ENCODE measurements at regions not wholly inside any gene's neighbourhood (a gene's known extent, or its start where the extent isn't known, plus 50 kb on each side); places are given as distances from the start of the nearest gene placed in this dataset.

GRCh38 chrX:121642415-121642814, 595.0 kb downstream of the GLUD2 start:
- no peaks in the 10 kb centered on the region for H3K4me1 ChIP-seq (ENCODE audit: control insufficient read depth in 4 of 4, insufficient read depth in 4 of 4, low read length in 3 of 4)
- no peak overlapping the region for H3K4me3 ChIP-seq (ENCODE audit: low read depth in 1 of 3, low read length in 3 of 3)
- no peak for DNase-seq (ENCODE audit: low spot score)
- TF ChIP-seq MAX (IDR thresholded peaks at IDR 0.05) (no peak), HNF4G (IDR thresholded peaks at IDR 0.05) (no peak), HNF4A (conservative IDR thresholded peaks at IDR 0.05) (no peak), YY1 (IDR thresholded peaks at IDR 0.05) (no peak), JUND (IDR thresholded peaks at IDR 0.05) (no peak), RAD21 (IDR thresholded peaks at IDR 0.05) (no peak), RXRA (IDR thresholded peaks at IDR 0.05) (no peak), FOXA2 (IDR thresholded peaks at IDR 0.05) (no peak), EGR1 (IDR thresholded peaks at IDR 0.05; ENCODE audit: low read depth in 2 of 2) (no peak), TAF1 (conservative IDR thresholded peaks at IDR 0.05) (no peak), SP1 (IDR thresholded peaks at IDR 0.05) (no peak)
- TF ChIP-seq, protein P1, sequence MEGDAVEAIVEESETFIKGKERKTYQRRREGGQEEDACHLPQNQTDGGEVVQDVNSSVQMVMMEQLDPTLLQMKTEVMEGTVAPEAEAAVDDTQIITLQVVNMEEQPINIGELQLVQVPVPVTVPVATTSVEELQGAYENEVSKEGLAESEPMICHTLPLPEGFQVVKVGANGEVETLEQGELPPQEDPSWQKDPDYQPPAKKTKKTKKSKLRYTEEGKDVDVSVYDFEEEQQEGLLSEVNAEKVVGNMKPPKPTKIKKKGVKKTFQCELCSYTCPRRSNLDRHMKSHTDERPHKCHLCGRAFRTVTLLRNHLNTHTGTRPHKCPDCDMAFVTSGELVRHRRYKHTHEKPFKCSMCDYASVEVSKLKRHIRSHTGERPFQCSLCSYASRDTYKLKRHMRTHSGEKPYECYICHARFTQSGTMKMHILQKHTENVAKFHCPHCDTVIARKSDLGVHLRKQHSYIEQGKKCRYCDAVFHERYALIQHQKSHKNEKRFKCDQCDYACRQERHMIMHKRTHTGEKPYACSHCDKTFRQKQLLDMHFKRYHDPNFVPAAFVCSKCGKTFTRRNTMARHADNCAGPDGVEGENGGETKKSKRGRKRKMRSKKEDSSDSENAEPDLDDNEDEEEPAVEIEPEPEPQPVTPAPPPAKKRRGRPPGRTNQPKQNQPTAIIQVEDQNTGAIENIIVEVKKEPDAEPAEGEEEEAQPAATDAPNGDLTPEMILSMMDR (IDR thresholded peaks at IDR 0.05; ENCODE audit: low read depth, low read length, missing input control), result no peak
- TF ChIP-seq, protein P2, sequence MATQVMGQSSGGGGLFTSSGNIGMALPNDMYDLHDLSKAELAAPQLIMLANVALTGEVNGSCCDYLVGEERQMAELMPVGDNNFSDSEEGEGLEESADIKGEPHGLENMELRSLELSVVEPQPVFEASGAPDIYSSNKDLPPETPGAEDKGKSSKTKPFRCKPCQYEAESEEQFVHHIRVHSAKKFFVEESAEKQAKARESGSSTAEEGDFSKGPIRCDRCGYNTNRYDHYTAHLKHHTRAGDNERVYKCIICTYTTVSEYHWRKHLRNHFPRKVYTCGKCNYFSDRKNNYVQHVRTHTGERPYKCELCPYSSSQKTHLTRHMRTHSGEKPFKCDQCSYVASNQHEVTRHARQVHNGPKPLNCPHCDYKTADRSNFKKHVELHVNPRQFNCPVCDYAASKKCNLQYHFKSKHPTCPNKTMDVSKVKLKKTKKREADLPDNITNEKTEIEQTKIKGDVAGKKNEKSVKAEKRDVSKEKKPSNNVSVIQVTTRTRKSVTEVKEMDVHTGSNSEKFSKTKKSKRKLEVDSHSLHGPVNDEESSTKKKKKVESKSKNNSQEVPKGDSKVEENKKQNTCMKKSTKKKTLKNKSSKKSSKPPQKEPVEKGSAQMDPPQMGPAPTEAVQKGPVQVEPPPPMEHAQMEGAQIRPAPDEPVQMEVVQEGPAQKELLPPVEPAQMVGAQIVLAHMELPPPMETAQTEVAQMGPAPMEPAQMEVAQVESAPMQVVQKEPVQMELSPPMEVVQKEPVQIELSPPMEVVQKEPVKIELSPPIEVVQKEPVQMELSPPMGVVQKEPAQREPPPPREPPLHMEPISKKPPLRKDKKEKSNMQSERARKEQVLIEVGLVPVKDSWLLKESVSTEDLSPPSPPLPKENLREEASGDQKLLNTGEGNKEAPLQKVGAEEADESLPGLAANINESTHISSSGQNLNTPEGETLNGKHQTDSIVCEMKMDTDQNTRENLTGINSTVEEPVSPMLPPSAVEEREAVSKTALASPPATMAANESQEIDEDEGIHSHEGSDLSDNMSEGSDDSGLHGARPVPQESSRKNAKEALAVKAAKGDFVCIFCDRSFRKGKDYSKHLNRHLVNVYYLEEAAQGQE (IDR thresholded peaks at IDR 0.05), result no peak
- TF ChIP-seq, protein P3, sequence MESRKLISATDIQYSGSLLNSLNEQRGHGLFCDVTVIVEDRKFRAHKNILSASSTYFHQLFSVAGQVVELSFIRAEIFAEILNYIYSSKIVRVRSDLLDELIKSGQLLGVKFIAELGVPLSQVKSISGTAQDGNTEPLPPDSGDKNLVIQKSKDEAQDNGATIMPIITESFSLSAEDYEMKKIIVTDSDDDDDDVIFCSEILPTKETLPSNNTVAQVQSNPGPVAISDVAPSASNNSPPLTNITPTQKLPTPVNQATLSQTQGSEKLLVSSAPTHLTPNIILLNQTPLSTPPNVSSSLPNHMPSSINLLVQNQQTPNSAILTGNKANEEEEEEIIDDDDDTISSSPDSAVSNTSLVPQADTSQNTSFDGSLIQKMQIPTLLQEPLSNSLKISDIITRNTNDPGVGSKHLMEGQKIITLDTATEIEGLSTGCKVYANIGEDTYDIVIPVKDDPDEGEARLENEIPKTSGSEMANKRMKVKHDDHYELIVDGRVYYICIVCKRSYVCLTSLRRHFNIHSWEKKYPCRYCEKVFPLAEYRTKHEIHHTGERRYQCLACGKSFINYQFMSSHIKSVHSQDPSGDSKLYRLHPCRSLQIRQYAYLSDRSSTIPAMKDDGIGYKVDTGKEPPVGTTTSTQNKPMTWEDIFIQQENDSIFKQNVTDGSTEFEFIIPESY (IDR thresholded peaks at IDR 0.05), result no peak
- TF ChIP-seq, protein P4, sequence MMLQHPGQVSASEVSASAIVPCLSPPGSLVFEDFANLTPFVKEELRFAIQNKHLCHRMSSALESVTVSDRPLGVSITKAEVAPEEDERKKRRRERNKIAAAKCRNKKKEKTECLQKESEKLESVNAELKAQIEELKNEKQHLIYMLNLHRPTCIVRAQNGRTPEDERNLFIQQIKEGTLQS (IDR thresholded peaks at IDR 0.05), result no peak
- no peak overlapping the region for H3K27ac ChIP-seq (ENCODE audit: low read depth in 1 of 2, low read length in 2 of 2)
- no peaks in the 10 kb centered on the region for H3K9me3 ChIP-seq (ENCODE audit: control insufficient read depth in 4 of 4, low read length in 3 of 4)
- no peak overlapping the region for H3K9ac ChIP-seq (ENCODE audit: low read depth in 1 of 2, low read length in 2 of 2)
- WGBS, result 78% methylated on average over 1 of the region's 1 CpG
- H3K36me3 ChIP-seq (ENCODE audit: control insufficient read depth in 4 of 4, insufficient read depth in 3 of 4, low read depth in 1 of 4, low read length in 3 of 4), result no peaks in the 10 kb centered on the region
- H3K27me3 ChIP-seq (ENCODE audit: control insufficient read depth in 4 of 4, insufficient read depth in 4 of 4, low read length in 3 of 4), result no peaks in the 10 kb centered on the region

DNA sequence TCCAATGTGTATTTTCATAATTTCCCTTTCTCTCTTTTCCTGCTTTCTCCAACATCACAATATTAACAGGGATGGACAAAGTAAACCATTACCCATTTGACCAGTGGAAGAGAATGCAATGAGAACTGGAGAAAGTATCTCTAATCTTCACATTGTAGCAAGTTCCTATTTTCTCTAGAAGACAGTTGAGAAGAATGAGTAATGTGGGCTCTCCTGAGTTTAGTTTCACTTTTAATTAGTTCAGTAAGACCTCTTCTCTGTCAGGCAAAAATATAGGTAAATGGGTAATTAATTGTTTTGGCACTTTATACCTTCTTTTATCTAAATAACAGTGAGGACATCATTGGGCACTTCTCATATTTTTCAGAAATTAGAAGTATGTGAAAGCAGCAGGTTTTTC, 602.0 kb downstream of the GLUD2 start:
- H3K9ac ChIP-seq (ENCODE audit: low read depth in 1 of 2, low read length in 2 of 2), result no peak overlapping the region
- H3K27ac ChIP-seq (ENCODE audit: low read depth in 1 of 2, low read length in 2 of 2), result no peak overlapping the region
- no peaks in the 10 kb centered on the region for H3K4me1 ChIP-seq (ENCODE audit: control insufficient read depth in 4 of 4, insufficient read depth in 4 of 4, low read length in 3 of 4)
- DNase-seq (ENCODE audit: low spot score), result no peak
- no peaks in the 10 kb centered on the region for H3K36me3 ChIP-seq (ENCODE audit: control insufficient read depth in 4 of 4, insufficient read depth in 3 of 4, low read depth in 1 of 4, low read length in 3 of 4)
- TF ChIP-seq, protein P4 (IDR thresholded peaks at IDR 0.05), result no peak
- no peak for TF ChIP-seq EGR1 (IDR thresholded peaks at IDR 0.05; ENCODE audit: low read depth in 2 of 2)
- no peak for TF ChIP-seq TAF1 (conservative IDR thresholded peaks at IDR 0.05)
- TF ChIP-seq RXRA (IDR thresholded peaks at IDR 0.05), result no peak
- TF ChIP-seq, protein P1 (IDR thresholded peaks at IDR 0.05; ENCODE audit: low read depth, low read length, missing input control), result no peak
- no peak for TF ChIP-seq FOXA1 (IDR thresholded peaks at IDR 0.05)
- no peaks in the 10 kb centered on the region for H3K9me3 ChIP-seq (ENCODE audit: control insufficient read depth in 4 of 4, low read length in 3 of 4)
- H3K27me3 ChIP-seq (ENCODE audit: control insufficient read depth in 4 of 4, insufficient read depth in 4 of 4, low read length in 3 of 4), result no peaks in the 10 kb centered on the region
- H3K4me3 ChIP-seq (ENCODE audit: low read depth in 1 of 3, low read length in 3 of 3), result no peak overlapping the region
